ENCODE measurements at regions not wholly inside any gene's neighbourhood (a gene's known extent, or its start where the extent isn't known, plus 50 kb on each side); places are given as distances from the start of the nearest gene placed in this dataset.

GRCh38 chr21:28767523-28767922, 225.2 kb downstream of the LTN1 start:
- Histone ChIP-seq H3K36me3 (no peaks in the 10 kb centered on the region), H3K9me3 (no peaks in the 10 kb centered on the region), H3K27me3 (no peaks in the 10 kb centered on the region), H3K27ac (no peak overlapping the region), H3K4me1 (ENCODE audit: insufficient read depth) (peaks cover 3% of the 10 kb centered on the region), H3K4me3 (no peak overlapping the region)
- intact Hi-C loops (cut with DNase I), result no loop called here
- TF ChIP-seq CTCF (IDR thresholded peaks at IDR 0.05) (no peak), EP300 (IDR thresholded peaks at IDR 0.05) (no peak), POLR2A (IDR thresholded peaks at IDR 0.05) (no peak)
- no peak for DNase-seq
- WGBS, 3 donors, result 83 to 88% (median 87%) methylated on average over 5 of the region's 5 CpGs

- Histone ChIP-seq H3K27me3 (no peaks in the 10 kb centered on the region), H3K4me1 (ENCODE audit: insufficient read depth) (no peaks in the 10 kb centered on the region), H3K27ac (no peak overlapping the region), H3K36me3 (no peaks in the 10 kb centered on the region), H3K9me3 (no peaks in the 10 kb centered on the region), H3K4me3 (no peak overlapping the region)
- 25 to 49% (median 38%) methylated on average over 2 of the region's 2 CpGs for WGBS, 3 donors
- intact Hi-C loops (cut with DNase I), result no loop called here
- DNase-seq, result no peak
- no peak for TF ChIP-seq EP300 (IDR thresholded peaks at IDR 0.05)
- TF ChIP-seq CTCF (IDR thresholded peaks at IDR 0.05), result no peak
- no peak for TF ChIP-seq POLR2A (IDR thresholded peaks at IDR 0.05)
These were observed 228.8 kb downstream of the LTN1 start for GRCh38 chr21:28763809-28764418.

GRCh38 chr21:28762357-28762735, 230.3 kb downstream of the LTN1 start:
- no peak for DNase-seq
- no peaks in the 10 kb centered on the region for H3K9me3 ChIP-seq
- no peaks in the 10 kb centered on the region for H3K27me3 ChIP-seq
- no peak for TF ChIP-seq POLR2A (IDR thresholded peaks at IDR 0.05)
- no peak for TF ChIP-seq CTCF (IDR thresholded peaks at IDR 0.05)
- no peak overlapping the region for H3K4me3 ChIP-seq
- H3K27ac ChIP-seq, result no peak overlapping the region
- WGBS, 3 donors, result 39 to 83% (median 48%) methylated on average over 1 of the region's 1 CpG
- intact Hi-C loops (cut with DNase I), result no loop called here
- no peaks in the 10 kb centered on the region for H3K4me1 ChIP-seq (ENCODE audit: insufficient read depth)
- H3K36me3 ChIP-seq, result no peaks in the 10 kb centered on the region

- H3K9me3 ChIP-seq, result no peaks in the 10 kb centered on the region
- H3K27ac ChIP-seq, result no peak overlapping the region
- TF ChIP-seq CTCF (IDR thresholded peaks at IDR 0.05), result no peak
- no peak for TF ChIP-seq EP300 (IDR thresholded peaks at IDR 0.05)
- TF ChIP-seq POLR2A (IDR thresholded peaks at IDR 0.05), result no peak
- H3K4me3 ChIP-seq, result no peak overlapping the region
- WGBS, 3 donors, result 49 to 72% (median 55%) methylated on average over 3 of the region's 3 CpGs
- intact Hi-C loops (cut with DNase I), result no loop called here
- H3K27me3 ChIP-seq, result no peaks in the 10 kb centered on the region
- no peak for DNase-seq
- H3K4me1 ChIP-seq (ENCODE audit: insufficient read depth), result no peaks in the 10 kb centered on the region
- H3K36me3 ChIP-seq, result no peaks in the 10 kb centered on the region
These were observed 230.9 kb downstream of the LTN1 start for GRCh38 chr21:28761674-28762356.
